ENCODE measurements at regions not wholly inside any gene's neighbourhood (a gene's known extent, or its start where the extent isn't known, plus 50 kb on each side); places are given as distances from the start of the nearest gene placed in this dataset.

DNA sequence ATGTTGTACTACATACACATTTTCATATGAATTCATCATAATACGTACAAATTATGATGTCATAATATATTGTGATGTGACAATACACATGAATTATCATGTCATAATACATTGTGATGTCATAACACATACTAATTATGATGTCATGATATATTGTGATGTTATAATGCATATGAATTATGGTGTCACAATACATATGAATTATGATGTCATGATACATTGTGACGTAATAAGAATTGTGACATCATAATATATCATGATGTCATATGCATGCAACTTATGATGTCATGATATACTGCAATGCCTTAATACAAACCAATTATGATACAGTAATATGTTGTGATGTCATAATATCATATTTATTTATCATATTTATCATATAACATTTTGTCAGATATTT is 2074.3 kb downstream of the TP53TG3F start:
- DNase-seq (no peak), ATAC-seq (no peak)
- Mint-ChIP-seq H3K4me1 (ENCODE audit: low read depth) (no peaks in the 10 kb centered on the region), H3K36me3 (ENCODE audit: insufficient read depth) (no peaks in the 10 kb centered on the region), H3K27me3 (ENCODE audit: low read depth) (no peaks in the 10 kb centered on the region), H3K9me3 (peaks cover 18% of the 10 kb centered on the region), H3K4me3 (no peak overlapping the region)

DNA sequence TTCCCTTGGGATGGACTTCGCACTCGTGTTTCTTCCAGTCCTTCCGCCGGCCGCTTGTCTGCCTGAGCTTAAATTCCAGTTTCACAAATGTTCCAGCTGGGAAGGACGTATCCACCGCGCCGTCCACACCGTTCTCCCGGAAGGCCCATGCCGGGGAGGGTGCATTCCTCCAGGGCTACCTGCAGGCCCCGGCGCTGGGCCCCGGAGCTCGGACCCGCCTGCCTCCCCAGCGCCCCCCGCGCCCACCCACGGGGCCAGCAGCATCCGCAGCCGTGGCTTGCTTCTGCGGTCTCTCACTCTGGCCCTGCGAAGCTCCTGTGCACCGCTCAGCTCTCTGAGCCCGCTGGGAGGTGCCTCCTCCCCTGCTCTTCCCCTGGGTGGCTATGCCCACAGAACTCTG is 2084.1 kb downstream of the TP53TG3F start:
- H3K27me3 Mint-ChIP-seq (ENCODE audit: low read depth) = no peaks in the 10 kb centered on the region
- no peak for DNase-seq

DNA sequence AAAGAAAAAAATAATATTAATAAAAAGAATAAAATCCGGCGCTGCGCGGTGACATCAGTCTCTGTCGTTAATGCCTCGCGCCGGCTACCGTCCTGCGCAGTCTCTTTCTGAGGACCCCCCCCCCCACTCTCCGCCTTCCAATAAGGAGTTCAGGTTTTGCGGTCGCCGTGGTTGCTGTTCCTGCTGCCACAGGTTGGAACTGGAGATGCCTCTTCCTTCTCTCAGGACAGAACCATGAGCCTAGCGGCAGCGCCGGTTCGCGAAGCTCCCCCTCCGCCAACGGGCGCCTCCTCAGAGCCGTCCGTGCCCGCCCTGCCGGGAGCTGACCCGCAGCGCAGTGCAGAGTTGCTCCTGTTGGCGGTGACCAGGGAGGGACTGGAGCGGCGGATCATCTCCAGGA is 2093.4 kb downstream of the TP53TG3F start:
- H3K4me1 Mint-ChIP-seq (ENCODE audit: low read depth) = no peaks in the 10 kb centered on the region
- H3K27me3 Mint-ChIP-seq (ENCODE audit: low read depth) = no peaks in the 10 kb centered on the region
- no peak overlapping the region for H3K4me3 Mint-ChIP-seq
- peaks cover 16% of the 10 kb centered on the region for H3K9me3 Mint-ChIP-seq
- H3K36me3 Mint-ChIP-seq (ENCODE audit: insufficient read depth) = no peaks in the 10 kb centered on the region
- no peak for DNase-seq
- no peak for ATAC-seq

More for the DNA sequence above, 2084.1 kb downstream of the TP53TG3F start:
- Mint-ChIP-seq H3K4me3 (no peak overlapping the region), H3K36me3 (ENCODE audit: insufficient read depth) (no peaks in the 10 kb centered on the region), H3K4me1 (ENCODE audit: low read depth) (no peaks in the 10 kb centered on the region), H3K9me3 (peaks cover 14% of the 10 kb centered on the region)
- no peak for ATAC-seq

DNA sequence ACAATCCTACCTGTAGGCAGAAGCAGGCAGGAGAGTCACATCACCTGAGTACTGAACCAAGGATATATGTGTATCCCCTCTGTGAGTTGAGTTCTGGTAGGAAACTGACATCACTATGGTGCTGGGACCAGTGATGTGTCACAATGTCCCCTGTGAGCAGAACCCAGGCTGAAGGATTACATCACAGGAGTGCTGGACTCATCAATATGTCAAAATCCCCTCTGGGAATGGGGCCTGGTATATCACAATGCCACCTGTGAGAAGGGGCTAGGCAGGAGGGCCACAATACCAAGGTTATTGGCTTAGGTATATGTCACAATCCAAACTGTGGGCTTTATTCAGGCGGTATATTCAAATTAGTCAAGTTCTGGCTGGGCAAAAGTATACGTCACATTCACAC is 2098.3 kb downstream of the TP53TG3F start:
- DNase-seq (no peak), ATAC-seq (no peak)
- Mint-ChIP-seq H3K4me1 (ENCODE audit: low read depth) (no peaks in the 10 kb centered on the region), H3K36me3 (ENCODE audit: insufficient read depth) (no peaks in the 10 kb centered on the region), H3K9me3 (peaks cover 16% of the 10 kb centered on the region), H3K27me3 (ENCODE audit: low read depth) (no peaks in the 10 kb centered on the region), H3K4me3 (no peak overlapping the region)

DNA sequence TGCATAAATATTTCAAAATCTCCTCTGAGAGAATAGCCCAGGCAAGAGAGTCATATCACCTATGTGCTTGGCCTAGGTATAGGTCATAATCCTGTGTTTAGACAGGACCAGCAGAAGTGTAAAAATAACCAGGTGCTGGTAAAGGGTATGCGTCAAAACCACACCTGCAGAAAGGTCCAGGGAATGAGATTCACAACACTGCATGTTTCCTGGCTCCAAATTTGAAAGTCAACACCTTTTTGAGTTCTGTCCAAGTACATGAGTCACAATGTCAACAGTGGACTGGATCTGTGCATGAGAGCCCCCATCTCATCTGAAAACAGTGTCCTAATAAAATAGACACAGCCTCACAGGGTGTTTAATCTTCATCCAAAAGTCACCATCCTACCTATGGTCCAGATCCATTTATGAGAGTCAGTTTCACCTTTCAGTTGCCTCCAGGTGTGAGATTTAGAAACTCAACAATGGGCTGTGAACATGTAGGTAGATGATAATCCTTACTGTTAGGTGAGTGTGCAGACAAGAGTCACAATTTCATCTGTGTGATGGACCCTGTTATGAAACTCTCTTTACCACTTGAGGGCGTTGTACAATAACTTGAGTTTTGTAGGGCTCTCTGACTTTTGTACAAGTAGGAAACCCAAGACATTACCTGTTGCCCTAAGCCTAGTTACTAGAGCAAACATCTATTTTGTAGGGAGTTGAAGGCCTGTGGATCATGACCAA is 2100.7 kb downstream of the TP53TG3F start:
- H3K36me3 Mint-ChIP-seq (ENCODE audit: insufficient read depth) = no peaks in the 10 kb centered on the region
- ATAC-seq = no peak
- no peak for DNase-seq
- H3K4me1 Mint-ChIP-seq (ENCODE audit: low read depth) = no peaks in the 10 kb centered on the region
- H3K4me3 Mint-ChIP-seq = no peak overlapping the region
- H3K9me3 Mint-ChIP-seq = peaks cover 12% of the 10 kb centered on the region
- no peaks in the 10 kb centered on the region for H3K27me3 Mint-ChIP-seq (ENCODE audit: low read depth)

DNA sequence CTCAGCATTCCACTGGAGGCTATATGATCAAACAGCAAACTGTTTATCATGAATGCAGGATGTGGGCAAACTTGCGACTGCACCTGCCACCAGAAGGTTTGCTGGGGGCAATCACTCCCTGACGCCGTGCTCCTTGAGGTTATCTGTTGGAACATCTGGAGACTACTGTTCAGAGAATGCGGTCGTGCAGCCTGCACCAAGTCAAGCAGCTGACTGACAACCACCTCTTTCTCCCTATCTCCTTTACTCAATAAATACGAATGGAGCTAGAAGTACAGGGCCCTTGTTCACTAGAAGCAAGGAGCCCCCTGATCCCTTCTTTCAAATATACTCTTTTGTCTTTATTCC is 2101.2 kb downstream of the TP53TG3F start:
- Mint-ChIP-seq H3K27me3 (ENCODE audit: low read depth) (no peaks in the 10 kb centered on the region), H3K36me3 (ENCODE audit: insufficient read depth) (no peaks in the 10 kb centered on the region), H3K4me3 (no peak overlapping the region), H3K4me1 (ENCODE audit: low read depth) (no peaks in the 10 kb centered on the region), H3K9me3 (peaks cover 14% of the 10 kb centered on the region)
- DNase-seq (no peak), ATAC-seq (no peak)

DNA sequence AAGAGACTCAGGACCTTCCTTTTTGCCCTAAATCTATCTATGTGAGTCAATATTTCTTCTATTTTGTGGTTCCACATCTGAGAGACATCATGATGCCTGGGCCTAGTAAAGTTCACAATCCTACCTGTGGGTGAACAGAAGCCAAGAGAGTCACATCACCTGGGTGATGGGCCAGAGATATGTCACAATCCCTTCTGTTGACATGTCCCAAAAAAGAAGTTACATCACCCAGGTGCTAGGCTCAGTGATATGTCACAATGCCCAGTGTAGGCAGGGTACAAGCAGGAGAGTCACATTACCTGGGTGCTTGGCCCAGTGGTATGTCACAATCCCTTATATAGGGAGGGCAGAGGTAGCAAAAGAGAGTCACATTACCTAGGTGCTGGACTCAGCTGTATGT is 2101.9 kb downstream of the TP53TG3F start:
- H3K27me3 Mint-ChIP-seq (ENCODE audit: low read depth) = no peaks in the 10 kb centered on the region
- H3K4me1 Mint-ChIP-seq (ENCODE audit: low read depth) = no peaks in the 10 kb centered on the region
- DNase-seq (no peak), ATAC-seq (no peak)
- H3K36me3 Mint-ChIP-seq (ENCODE audit: insufficient read depth) = no peaks in the 10 kb centered on the region
- H3K9me3 Mint-ChIP-seq = peaks cover 12% of the 10 kb centered on the region
- no peak overlapping the region for H3K4me3 Mint-ChIP-seq

DNA sequence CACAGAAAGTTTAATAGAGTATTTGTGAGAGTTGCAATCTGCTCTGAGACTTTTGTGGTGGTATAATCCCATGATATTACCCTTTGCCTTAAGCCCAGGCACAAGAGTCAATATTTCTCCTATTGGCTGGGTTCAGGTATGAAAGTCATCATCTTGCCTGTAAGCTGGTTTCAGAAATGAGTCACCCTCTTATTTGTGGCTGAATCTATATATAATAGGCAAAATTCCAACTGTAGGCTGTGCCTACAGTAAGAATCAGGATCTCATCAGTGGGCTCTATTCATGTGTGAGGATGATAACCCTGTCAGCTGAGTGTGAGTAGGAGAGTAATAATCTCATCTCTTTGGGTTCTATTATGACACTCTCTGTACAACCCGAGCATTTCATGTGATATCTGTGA is 2103.1 kb downstream of the TP53TG3F start:
- Mint-ChIP-seq H3K27me3 (ENCODE audit: low read depth) (no peaks in the 10 kb centered on the region), H3K4me1 (ENCODE audit: low read depth) (no peaks in the 10 kb centered on the region), H3K9me3 (peaks cover 12% of the 10 kb centered on the region), H3K36me3 (ENCODE audit: insufficient read depth) (no peaks in the 10 kb centered on the region), H3K4me3 (no peak overlapping the region)
- no peak for ATAC-seq
- DNase-seq = no peak

DNA sequence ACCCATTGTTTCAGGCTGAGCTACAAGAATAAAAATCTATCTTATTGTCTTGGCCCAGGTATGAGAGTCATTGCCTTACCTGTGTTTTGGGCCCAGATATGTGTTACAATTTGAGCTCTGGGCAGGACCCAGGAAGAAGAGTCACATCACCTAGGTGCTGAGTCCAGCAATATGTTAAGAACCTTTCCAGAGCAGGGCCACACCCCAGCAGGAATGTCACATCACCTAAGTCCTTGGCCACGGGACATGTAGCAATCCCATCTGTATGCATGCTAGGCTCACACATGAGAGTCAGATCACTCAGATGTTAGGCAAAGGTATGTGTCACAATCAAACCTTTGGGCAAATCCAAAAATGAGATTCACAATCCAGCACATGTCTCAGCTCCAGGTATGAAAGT is 2103.5 kb downstream of the TP53TG3F start:
- no peak overlapping the region for H3K4me3 Mint-ChIP-seq
- no peaks in the 10 kb centered on the region for H3K36me3 Mint-ChIP-seq (ENCODE audit: insufficient read depth)
- H3K4me1 Mint-ChIP-seq (ENCODE audit: low read depth) = no peaks in the 10 kb centered on the region
- ATAC-seq (no peak), DNase-seq (no peak)
- H3K27me3 Mint-ChIP-seq (ENCODE audit: low read depth) = no peaks in the 10 kb centered on the region
- H3K9me3 Mint-ChIP-seq = peaks cover 13% of the 10 kb centered on the region

DNA sequence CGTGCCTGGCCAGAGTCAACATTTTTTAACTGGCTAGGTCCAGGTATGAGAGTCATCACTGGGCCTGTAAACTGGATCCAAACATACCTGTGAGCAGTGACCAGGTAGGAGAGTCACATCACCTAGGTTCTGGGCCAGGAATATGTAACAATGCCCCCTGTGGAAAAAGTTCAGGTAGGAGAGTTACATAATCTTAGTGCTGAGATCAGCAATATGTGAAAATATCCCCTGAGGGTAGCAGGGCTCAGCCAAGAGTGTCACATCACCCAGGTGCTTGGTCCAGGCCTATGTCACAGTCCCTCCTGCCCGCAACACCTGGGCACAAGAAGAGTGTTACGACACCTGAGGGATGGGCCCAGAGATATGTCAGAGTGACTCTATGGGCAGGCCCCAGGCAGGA is 2104.7 kb downstream of the TP53TG3F start:
- ATAC-seq (no peak), DNase-seq (no peak)
- Mint-ChIP-seq H3K4me1 (ENCODE audit: low read depth) (no peaks in the 10 kb centered on the region), H3K4me3 (no peak overlapping the region), H3K9me3 (peaks cover 16% of the 10 kb centered on the region), H3K36me3 (ENCODE audit: insufficient read depth) (no peaks in the 10 kb centered on the region), H3K27me3 (ENCODE audit: low read depth) (no peaks in the 10 kb centered on the region)

DNA sequence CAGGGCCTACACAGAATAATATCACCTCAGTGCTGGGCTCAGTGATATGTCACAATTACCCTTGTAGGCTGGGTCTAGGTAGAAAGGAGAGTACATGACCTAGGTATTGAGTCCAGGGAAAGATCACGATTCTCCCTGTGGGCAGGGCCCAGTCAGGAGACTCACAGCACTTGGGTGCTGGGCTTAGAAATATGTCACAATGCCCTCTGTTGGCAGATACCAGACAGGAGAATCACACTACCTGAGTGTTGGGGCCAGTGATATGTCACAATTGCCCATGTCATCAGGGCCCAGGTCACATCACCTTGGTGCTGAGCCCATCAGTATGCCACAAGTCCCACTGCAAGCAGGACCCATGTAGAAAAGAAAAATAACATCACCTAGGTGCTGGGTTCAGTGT is 2105.5 kb downstream of the TP53TG3F start:
- Mint-ChIP-seq H3K9me3 (peaks cover 12% of the 10 kb centered on the region), H3K36me3 (ENCODE audit: insufficient read depth) (no peaks in the 10 kb centered on the region), H3K4me1 (ENCODE audit: low read depth) (no peaks in the 10 kb centered on the region), H3K4me3 (no peak overlapping the region), H3K27me3 (ENCODE audit: low read depth) (no peaks in the 10 kb centered on the region)
- no peak for ATAC-seq
- DNase-seq = no peak

DNA sequence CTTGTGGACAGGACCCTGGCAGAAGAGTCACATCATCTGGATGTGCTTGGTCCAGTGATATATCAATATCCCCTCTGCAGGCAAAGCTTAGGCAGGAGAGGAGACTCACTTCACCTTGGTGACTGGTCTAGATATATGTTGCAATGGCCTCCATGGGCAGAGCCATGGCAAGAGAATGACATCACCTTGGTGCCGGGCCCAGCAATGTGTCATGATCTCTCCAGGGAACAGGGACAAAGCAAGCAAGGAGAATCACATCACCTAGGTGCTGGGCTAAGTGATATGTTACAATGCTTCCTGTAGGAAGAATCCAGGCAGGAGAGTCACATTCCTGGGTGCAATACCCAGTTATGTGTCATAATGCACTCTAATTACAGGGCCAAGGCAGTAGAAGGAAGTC is 2106.2 kb downstream of the TP53TG3F start:
- peaks cover 12% of the 10 kb centered on the region for H3K9me3 Mint-ChIP-seq
- H3K36me3 Mint-ChIP-seq (ENCODE audit: insufficient read depth) = no peaks in the 10 kb centered on the region
- no peaks in the 10 kb centered on the region for H3K4me1 Mint-ChIP-seq (ENCODE audit: low read depth)
- ATAC-seq (no peak), DNase-seq (no peak)
- H3K4me3 Mint-ChIP-seq = no peak overlapping the region
- H3K27me3 Mint-ChIP-seq (ENCODE audit: low read depth) = no peaks in the 10 kb centered on the region

DNA sequence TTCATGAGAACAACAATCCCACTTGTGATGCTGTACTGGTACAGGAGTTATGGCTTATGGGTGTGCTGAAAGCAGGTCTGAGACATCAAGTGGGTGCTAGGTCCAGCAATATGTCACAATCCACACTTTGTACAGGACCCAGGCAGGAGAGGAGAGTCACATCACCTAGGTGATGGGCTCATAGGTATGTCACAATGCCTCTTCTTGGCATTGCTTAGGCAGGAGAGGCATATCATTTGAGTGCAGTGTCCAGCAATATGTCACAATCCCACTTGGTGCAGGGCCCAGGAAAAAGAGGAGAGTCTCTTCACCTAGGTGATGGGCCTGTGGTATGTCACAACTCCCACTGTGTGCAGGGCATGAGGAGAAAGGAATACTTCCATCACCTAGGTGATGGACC is 2110.0 kb downstream of the TP53TG3F start:
- no peak overlapping the region for H3K4me3 Mint-ChIP-seq
- H3K27me3 Mint-ChIP-seq (ENCODE audit: low read depth) = no peaks in the 10 kb centered on the region
- ATAC-seq (no peak), DNase-seq (no peak)
- no peaks in the 10 kb centered on the region for H3K36me3 Mint-ChIP-seq (ENCODE audit: insufficient read depth)
- H3K4me1 Mint-ChIP-seq (ENCODE audit: low read depth) = no peaks in the 10 kb centered on the region
- peaks cover 24% of the 10 kb centered on the region for H3K9me3 Mint-ChIP-seq

DNA sequence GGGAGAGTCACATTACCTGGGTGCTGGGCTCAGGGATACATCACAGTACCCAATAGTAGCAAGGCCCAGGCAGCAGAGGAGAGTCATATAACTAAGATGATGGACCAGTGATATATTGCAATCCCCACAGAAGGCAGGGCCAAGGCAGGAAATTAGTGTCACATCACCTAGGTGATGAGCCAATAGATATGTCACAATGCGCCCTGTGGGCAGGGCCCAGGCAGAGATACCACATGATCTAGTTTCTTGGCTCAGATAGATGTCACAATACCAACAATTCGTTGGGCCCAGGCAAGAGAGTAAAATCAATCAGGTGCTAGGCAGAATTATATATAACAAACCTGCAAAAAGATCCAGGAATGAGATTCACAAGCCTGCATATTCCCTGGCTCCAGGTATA is 2111.5 kb downstream of the TP53TG3F start:
- H3K4me3 Mint-ChIP-seq = no peak overlapping the region
- H3K4me1 Mint-ChIP-seq (ENCODE audit: low read depth) = no peaks in the 10 kb centered on the region
- no peaks in the 10 kb centered on the region for H3K27me3 Mint-ChIP-seq (ENCODE audit: low read depth)
- H3K36me3 Mint-ChIP-seq (ENCODE audit: insufficient read depth) = no peaks in the 10 kb centered on the region
- peaks cover 19% of the 10 kb centered on the region for H3K9me3 Mint-ChIP-seq
- DNase-seq (no peak), ATAC-seq (no peak)

DNA sequence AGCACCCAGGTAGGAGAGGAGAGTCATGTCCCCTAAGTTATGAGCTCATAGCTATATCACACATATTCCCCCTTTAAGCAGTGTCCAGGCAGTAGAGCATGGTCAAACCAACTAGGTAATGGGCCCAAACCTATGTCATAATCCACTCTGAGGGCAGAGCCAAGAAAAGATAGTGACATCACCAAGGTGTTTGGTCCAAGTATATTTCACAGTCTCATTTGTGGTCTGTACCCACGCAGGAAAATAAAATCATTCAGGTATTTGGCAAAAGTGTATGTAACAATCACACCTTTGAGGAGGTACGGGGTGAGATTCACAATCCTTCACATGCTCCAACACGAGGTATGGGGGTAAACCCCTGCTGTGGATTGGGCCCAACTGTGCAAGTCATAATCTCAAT is 2112.8 kb downstream of the TP53TG3F start:
- no peaks in the 10 kb centered on the region for H3K27me3 Mint-ChIP-seq (ENCODE audit: low read depth)
- H3K36me3 Mint-ChIP-seq (ENCODE audit: insufficient read depth) = no peaks in the 10 kb centered on the region
- H3K4me1 Mint-ChIP-seq (ENCODE audit: low read depth) = no peaks in the 10 kb centered on the region
- H3K4me3 Mint-ChIP-seq = no peak overlapping the region
- DNase-seq (no peak), ATAC-seq (no peak)
- peaks cover 19% of the 10 kb centered on the region for H3K9me3 Mint-ChIP-seq

DNA sequence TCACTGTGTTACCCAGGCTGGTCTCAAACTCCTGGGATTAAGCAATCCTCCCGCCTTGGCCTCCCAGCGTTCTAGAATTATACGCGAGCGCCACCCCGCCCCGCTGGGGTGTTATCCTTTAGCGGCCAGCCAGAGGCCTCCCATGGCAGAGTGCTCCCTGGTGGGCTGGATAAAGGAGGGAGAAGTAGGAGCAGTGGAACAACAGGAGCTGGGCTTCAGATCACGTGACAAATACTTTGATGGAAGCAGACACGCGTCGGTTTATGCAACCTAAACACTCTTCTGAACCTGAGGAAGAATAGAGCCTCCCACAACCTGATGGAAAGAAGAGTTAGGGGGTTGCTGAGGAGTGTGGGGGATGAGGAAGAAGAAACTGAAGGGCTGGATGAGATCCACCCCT is 2114.0 kb downstream of the TP53TG3F start:
- peaks cover 23% of the 10 kb centered on the region for H3K9me3 Mint-ChIP-seq
- no peaks in the 10 kb centered on the region for H3K4me1 Mint-ChIP-seq (ENCODE audit: low read depth)
- H3K36me3 Mint-ChIP-seq (ENCODE audit: insufficient read depth) = no peaks in the 10 kb centered on the region
- no peak overlapping the region for H3K4me3 Mint-ChIP-seq
- DNase-seq (no peak), ATAC-seq (no peak)
- H3K27me3 Mint-ChIP-seq (ENCODE audit: low read depth) = no peaks in the 10 kb centered on the region

Measured in activated T-cell treated with anti-CD3 and anti-CD28 coated beads, Interleukin-2, amount 50 U/mL, for 4 hours (primary cell).